ENCODE measurements at regions not wholly inside any gene's neighbourhood (a gene's known extent, or its start where the extent isn't known, plus 50 kb on each side); places are given as distances from the start of the nearest gene placed in this dataset.
A peak's percentile ranks its signal among the peaks of the same experiment; 100 is the strongest.

- H3K27ac ChIP-seq (ENCODE audit: low read depth), result no peak overlapping the region
- H4K20me1 ChIP-seq (replicated peaks; ENCODE audit: insufficient read depth), result no peaks in the 10 kb centered on the region
- Mint-ChIP-seq H3K4me3 (no peak overlapping the region), H3K27me3 (ENCODE audit: insufficient read depth, low read depth, poor library complexity) (peaks cover 6% of the 10 kb centered on the region), H3K27ac (no peak overlapping the region; the same call in 1 of the 2 replicates), H3K36me3 (ENCODE audit: low read depth) (no peaks in the 10 kb centered on the region), H3K4me1 (peaks cover 6% of the 10 kb centered on the region), H3K9me3 (peaks cover 2% of the 10 kb centered on the region; the same call in 1 of the 3 replicates)
- H3F3A ChIP-seq (replicated peaks; ENCODE audit: low read depth), result no peaks in the 10 kb centered on the region
- DNase-seq (ENCODE audit: low spot score), result no peak
- H3K27me3 ChIP-seq (ENCODE audit: insufficient read depth), result no peaks in the 10 kb centered on the region
- H3K36me3 ChIP-seq (ENCODE audit: insufficient read depth), result no peaks in the 10 kb centered on the region
- no peaks in the 10 kb centered on the region for H3K9me2 ChIP-seq (ENCODE audit: insufficient read depth)
- H3K79me2 ChIP-seq (replicated peaks; ENCODE audit: insufficient read depth), result no peaks in the 10 kb centered on the region
- no peaks in the 10 kb centered on the region for H3K4me1 ChIP-seq (ENCODE audit: insufficient read depth)
- no peak for ATAC-seq
- TF ChIP-seq EZH2 (IDR thresholded peaks at IDR 0.05; ENCODE audit: low read depth, unreplicated experiment) (no peak), ETS1 (IDR thresholded peaks at IDR 0.05) (no peak), EZH2phosphoT487 (IDR thresholded peaks at IDR 0.05; ENCODE audit: unreplicated experiment) (no peak), STAT1 (IDR thresholded peaks at IDR 0.05; ENCODE audit: unreplicated experiment) (no peak), POLR2AphosphoS5 (IDR thresholded peaks at IDR 0.05; ENCODE audit: low read depth) (no peak), ZNF114 (CRISPR knock-in tag; IDR thresholded peaks at IDR 0.05) (no peak), CTCF (conservative IDR thresholded peaks at IDR 0.05; ENCODE audit: low read depth in 2 of 2) (no peak)
- TF ChIP-seq, protein P1, sequence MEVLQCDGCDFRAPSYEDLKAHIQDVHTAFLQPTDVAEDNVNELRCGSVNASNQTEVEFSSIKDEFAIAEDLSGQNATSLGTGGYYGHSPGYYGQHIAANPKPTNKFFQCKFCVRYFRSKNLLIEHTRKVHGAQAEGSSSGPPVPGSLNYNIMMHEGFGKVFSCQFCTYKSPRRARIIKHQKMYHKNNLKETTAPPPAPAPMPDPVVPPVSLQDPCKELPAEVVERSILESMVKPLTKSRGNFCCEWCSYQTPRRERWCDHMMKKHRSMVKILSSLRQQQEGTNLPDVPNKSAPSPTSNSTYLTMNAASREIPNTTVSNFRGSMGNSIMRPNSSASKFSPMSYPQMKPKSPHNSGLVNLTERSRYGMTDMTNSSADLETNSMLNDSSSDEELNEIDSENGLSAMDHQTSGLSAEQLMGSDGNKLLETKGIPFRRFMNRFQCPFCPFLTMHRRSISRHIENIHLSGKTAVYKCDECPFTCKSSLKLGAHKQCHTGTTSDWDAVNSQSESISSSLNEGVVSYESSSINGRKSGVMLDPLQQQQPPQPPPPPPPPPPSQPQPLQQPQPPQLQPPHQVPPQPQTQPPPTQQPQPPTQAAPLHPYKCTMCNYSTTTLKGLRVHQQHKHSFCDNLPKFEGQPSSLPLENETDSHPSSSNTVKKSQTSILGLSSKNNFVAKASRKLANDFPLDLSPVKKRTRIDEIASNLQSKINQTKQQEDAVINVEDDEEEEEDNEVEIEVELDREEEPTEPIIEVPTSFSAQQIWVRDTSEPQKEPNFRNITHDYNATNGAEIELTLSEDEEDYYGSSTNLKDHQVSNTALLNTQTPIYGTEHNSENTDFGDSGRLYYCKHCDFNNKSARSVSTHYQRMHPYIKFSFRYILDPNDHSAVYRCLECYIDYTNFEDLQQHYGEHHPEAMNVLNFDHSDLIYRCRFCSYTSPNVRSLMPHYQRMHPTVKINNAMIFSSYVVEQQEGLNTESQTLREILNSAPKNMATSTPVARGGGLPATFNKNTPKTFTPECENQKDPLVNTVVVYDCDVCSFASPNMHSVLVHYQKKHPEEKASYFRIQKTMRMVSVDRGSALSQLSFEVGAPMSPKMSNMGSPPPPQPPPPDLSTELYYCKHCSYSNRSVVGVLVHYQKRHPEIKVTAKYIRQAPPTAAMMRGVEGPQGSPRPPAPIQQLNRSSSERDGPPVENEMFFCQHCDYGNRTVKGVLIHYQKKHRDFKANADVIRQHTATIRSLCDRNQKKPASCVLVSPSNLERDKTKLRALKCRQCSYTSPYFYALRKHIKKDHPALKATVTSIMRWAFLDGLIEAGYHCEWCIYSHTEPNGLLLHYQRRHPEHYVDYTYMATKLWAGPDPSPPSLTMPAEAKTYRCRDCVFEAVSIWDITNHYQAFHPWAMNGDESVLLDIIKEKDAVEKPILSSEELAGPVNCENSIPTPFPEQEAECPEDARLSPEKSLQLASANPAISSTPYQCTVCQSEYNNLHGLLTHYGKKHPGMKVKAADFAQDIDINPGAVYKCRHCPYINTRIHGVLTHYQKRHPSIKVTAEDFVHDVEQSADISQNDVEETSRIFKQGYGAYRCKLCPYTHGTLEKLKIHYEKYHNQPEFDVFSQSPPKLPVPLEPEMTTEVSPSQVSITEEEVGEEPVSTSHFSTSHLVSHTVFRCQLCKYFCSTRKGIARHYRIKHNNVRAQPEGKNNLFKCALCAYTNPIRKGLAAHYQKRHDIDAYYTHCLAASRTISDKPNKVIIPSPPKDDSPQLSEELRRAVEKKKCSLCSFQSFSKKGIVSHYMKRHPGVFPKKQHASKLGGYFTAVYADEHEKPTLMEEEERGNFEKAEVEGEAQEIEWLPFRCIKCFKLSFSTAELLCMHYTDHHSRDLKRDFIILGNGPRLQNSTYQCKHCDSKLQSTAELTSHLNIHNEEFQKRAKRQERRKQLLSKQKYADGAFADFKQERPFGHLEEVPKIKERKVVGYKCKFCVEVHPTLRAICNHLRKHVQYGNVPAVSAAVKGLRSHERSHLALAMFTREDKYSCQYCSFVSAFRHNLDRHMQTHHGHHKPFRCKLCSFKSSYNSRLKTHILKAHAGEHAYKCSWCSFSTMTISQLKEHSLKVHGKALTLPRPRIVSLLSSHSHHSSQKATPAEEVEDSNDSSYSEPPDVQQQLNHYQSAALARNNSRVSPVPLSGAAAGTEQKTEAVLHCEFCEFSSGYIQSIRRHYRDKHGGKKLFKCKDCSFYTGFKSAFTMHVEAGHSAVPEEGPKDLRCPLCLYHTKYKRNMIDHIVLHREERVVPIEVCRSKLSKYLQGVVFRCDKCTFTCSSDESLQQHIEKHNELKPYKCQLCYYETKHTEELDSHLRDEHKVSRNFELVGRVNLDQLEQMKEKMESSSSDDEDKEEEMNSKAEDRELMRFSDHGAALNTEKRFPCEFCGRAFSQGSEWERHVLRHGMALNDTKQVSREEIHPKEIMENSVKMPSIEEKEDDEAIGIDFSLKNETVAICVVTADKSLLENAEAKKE (CRISPR knock-in tag; IDR thresholded peaks at IDR 0.05), result no peak
- H2AFZ ChIP-seq, result peak overlapping the region; percentile 14; the same call in 1 of the 2 replicates
- H3K4me3 ChIP-seq, result no peak overlapping the region
- no peak overlapping the region for H3K4me2 ChIP-seq
These were observed 66.8 kb upstream of the PCSK6 start for GRCh38 chr15:101556273-101556672.

Data from GM23338 (cell line).